Esophagus muscularis mucosa (tissue), 3 donors: ENCODE measurements at regions not wholly inside any gene's neighbourhood (a gene's known extent, or its start where the extent isn't known, plus 50 kb on each side); places are given as distances from the start of the nearest gene placed in this dataset.

Source experiments
- CTCF ChIP-seq, 3 experiments: fragments of 200-600 bp in 2 of 3; fragments of 450-650 bp in 1 of 3; sonication (generic) in 2 of 3; IDR thresholded peaks; one replicate each; pipeline ENCODE4 v1.5.1; 2017 to 2019; ENCODE audit warnings: antibody characterized with exemption in 3 of 3, mild to moderate bottlenecking in 2 of 3, moderate library complexity in 1 of 3
- POLR2AphosphoS5 ChIP-seq, 2 donors: sonication (generic); formaldehyde crosslinking; IDR thresholded peaks; one replicate each; pipeline ENCODE4 v1.6.1; 2017; ENCODE audit warnings: antibody characterized with exemption in 2 of 2

- TF ChIP-seq POLR2AphosphoS5 (IDR thresholded peaks at IDR 0.05) = no peak
- no peak for TF ChIP-seq CTCF (IDR thresholded peaks at IDR 0.05)
These were observed 134.7 kb upstream of the FOXP2 start for GRCh38 chr7:114279901-114280300.
